Posterior cingulate gyrus (tissue), 11 donors: ENCODE measurements at regions not wholly inside any gene's neighbourhood (a gene's known extent, or its start where the extent isn't known, plus 50 kb on each side); places are given as distances from the start of the nearest gene placed in this dataset.

Experiments
- DNase-seq, 10 donors: peaks; one replicate each; pipeline versions ENCODE4 v3.0.0 to v3.0.0-alpha.2; 2020 to 2021; ENCODE audit warnings: mixed read lengths in 3 of 10
- intact Hi-C: fragments of 100-400 bp; cut with DNase I; formaldehyde crosslinking; loops from one replicate; pipeline ENCODE4 v1.15.1; 2023

DNA sequence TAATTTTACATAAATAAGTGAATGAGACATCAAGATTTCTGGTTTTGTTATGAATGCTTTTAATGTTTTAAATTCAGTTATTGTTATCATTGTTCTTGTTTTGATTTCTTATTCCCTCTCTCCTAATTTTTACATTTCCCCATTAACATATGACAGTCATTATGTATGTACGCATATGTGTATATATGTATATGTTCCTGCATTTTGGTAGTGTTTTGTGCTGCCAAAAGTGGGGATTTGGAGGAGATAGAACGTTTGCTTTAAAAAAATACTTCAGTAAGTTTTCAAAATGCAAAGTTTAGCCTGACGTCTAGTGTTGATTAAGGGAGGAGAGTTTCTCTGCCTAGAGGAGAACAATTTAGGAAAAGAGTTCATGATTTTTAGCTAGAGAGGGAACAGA is 385.2 kb downstream of the EPHA4 start:
- intact Hi-C loops: no loop called here

DNA sequence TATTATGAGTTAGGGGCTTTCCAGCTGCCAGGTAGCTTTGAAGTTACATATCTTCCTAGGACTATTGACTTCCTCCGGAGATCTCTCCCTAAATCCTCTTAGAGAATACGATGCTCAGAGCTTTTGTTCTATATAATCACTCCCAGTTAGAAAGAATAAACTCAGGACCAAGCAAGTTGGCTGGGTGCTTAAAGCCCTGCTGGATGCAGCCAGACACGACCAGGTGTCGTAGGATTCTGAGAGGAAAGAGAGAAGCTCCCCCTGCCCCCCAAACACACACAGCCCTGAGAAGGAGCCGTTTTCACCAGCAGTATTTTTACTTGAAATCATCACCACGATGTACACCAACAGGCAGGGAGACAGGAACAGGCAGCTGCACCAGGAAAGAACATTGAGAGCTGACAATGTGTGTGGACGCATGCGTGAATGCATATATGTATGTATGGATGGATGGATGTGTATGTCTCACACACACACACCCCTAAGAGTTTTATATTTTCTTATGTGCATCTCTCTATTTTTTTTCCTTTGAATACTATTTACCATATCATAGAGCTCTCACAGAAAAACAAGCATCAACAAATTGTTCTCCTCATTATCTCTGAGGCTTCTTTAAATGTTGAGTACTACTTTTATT is 382.6 kb downstream of the EPHA4 start:
- peak in 1 of 10 donors; percentile 61 for DNase-seq
- intact Hi-C loops: no loop called here

More for the DNA sequence above, 385.2 kb downstream of the EPHA4 start:
- no peak for DNase-seq

DNA sequence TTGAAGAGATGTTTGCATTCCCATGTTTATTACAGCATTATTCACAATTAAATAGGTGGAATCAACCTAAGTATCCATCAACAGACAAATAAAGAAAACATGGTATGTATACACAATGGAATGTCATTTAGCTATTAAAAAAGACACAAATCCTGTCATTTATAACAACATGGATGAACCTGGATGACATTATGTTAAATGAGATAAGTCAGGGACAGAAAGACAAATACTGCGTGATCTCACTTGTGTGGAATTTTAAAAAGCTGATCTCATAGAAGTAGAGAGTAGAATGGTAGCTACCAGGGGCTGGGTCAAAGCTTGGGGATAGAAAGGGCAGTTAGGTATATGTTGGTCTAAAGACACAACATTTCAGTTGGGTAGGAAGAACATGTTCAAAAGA is 376.3 kb downstream of the EPHA4 start:
- no peak for DNase-seq
- intact Hi-C loops: no loop called here

DNA sequence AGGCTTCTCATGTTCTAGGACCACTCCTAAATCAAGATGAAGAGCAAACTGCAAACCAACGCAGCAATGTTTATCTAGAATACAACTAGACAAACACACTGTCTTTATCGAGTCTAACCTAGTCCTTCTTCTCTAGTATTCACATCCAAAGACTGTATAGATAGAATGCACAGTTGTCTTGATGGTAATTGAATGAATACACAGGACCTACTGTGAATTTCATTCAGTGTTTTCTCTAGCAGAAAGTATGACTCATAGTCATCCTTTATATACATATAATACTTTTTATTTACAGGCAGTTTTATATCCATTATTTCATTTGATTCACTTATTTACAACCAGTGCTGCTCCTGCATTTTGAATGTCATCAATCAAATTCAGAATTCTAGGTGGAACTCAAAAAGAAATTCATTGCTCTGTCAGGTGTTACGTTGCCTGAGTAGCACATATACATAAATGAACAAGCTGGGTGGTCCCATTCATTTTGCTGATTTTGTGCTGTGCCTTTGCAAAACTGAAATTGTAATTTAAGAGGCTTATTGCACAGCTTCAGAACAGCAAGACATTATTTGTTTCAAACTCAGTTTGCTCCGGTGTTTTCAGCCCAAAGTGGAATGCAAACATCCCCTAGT is 374.8 kb downstream of the EPHA4 start:
- intact Hi-C loops: no loop called here
- DNase-seq: no peak

DNA sequence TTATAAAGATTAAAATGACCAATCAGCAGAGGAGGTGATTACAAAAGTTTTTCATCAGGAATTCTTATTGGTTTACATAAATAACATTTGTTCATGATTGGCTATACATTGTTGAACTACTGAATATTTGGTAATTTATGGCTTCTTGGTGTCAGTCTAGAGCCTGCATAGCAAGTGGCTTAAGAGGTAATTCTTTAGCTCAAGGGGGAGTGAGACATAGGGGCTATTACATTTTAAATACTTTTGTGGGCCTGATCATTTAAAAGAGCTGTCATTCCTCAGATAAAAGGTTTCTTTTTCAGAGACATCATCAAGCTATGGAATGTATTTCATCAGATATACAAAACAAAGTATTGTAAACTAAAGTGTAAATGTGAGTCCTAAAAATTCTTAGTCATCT is 373.8 kb downstream of the EPHA4 start:
- intact Hi-C loops: no loop called here
- DNase-seq: no peak

DNA sequence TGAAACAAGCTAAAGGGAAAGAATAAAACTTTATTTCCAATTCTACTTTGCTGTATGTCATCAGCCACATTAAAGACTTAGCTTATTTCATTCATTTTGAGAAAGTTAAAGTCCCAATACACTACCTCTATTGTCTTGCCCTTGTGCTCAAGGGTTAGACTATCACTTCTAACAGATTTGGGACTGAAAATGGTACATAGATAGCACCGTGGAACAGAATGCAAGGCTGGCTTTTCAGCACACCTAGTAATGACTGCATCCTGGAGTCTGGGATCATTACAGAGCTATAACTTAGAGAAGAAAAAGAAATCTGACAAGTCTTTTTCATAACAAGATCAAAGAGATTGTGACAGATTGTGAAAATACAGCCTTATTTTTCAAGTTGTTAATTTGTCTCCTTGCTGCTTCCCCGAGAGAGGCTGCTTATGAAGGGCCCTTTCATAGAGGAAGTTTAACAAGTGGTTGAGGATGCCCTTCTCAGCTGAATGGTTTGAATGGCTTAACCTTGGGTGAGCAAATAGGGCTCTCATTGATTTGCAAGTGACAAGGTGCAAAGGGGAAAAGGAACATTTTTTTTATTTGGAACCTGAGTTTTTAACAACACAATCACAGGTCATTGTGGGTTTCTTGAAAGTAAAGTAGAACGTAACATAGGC is 371.8 kb downstream of the EPHA4 start:
- DNase-seq: no peak
- intact Hi-C loops: no loop called here

DNA sequence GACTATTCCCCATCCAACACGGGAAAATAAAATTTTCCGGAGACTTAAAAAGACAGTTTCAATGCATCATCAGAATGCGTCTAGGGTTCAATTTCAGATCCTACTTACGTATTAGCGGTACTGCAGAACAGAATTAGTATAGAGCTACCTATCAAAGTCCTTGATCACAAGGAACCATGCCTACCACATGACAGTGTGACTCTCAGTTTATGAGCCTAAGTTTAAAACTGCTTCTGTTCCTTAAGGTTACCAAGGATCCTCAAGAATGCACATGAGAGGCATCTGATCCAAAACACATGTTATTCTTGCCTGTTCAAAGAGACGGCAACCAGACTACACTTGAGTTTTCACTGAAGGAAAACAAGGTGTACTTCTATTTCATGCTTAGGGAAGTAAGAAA is 369.7 kb downstream of the EPHA4 start:
- intact Hi-C loops: no loop called here
- no peak for DNase-seq

DNA sequence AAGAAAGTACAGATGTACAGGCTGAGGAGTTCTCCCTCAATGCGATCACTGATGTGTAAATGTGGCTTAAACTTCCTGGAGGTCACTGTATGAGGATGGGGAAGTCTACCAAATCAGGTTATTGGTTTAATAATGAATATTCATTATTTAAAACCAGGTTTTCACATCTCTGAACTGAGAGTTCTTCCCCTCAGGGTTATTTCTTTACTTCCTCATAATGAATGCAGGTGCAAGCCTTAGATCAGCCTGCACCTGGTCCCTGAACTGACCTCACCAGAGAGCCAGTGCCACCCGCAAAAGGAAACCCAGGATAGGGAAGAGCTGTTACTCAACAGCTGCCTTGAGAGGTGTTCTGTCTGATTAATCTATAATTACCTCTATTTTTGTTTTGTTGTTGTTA is 369.0 kb downstream of the EPHA4 start:
- no peak for DNase-seq
- intact Hi-C loops: no loop called here

DNA sequence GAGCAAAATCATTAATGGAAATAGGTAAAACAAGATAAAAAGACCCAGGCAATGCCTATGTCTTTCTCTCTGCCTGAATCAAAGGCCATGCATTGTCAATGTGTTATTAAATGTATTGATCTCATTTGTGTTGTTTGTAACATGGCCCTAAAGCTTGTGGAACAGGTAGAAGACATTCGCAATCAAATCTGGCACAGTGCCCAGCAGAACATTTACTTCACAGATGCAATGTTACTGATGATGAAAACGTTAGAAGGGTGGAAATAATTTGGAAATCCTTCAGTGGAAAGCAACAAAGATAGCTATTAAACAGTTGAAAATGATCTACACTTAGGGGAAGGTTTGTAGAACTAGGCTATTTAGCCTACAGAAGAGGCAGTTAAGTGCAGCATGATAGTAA is 368.2 kb downstream of the EPHA4 start:
- no peak for DNase-seq
- intact Hi-C loops: no loop called here

DNA sequence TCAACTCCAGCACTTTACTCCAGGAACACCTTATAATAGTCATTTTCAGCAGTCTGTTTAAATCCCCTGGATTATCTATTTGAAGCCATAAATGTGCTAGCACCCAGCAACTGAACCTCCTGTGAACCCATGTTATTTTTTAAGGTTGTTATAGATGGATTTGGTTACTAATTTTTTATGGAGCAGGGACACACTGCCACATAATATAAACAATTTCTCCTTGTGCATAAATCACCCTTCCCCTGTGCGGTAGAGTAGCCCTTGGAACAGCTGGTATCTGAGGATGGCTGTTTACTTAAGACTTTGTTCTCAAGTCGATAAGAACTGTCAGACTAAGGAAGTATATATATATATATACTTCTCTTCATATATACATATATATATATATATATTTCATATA is 367.4 kb downstream of the EPHA4 start:
- intact Hi-C loops: no loop called here
- DNase-seq: no peak

DNA sequence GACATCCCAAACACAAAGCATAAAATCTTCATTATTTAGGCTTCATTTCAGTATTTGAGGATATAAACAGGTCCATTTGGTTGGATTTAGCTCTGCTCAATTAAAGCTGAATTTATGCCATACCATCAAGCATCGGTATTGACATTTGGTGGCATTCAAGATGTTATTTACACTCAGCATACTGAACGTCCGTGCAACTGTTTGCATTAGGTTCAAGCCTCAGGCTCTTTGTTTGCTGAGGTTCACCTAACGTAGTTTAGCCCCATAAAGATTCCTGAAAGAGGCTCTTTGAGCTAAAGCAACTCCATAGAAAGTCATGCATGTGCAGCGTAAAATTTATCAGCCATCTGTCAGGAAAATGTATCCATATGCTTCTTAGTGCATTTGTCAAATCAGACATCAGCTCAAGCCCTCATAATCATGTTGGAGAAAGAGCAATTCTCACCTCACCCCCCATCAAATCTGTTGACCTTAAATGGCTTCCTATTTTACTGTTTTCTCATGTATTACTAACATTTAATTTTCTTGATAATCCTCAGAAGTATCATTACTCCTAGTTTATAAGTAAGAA is 366.9 kb downstream of the EPHA4 start:
- intact Hi-C loops: no loop called here
- no peak for DNase-seq

DNA sequence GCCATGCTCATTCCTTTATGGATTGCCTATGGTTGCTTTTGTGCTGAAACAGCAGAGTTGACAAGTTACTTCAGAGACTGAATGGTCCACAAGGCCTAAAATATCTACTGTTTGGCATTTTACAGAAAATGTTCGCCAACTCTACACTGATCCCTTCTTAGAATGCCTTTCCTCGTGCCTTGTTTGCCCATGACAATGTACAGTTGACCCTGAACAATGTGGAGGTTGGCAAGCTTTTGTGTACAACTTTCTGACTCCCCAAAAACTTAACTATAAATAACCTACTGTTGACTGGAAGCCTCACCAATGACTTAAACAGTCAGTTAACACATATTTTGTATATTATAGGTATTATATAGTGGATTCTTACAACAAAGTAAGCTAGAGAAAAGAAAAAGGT is 361.4 kb downstream of the EPHA4 start:
- intact Hi-C loops: no loop called here
- DNase-seq: no peak

DNA sequence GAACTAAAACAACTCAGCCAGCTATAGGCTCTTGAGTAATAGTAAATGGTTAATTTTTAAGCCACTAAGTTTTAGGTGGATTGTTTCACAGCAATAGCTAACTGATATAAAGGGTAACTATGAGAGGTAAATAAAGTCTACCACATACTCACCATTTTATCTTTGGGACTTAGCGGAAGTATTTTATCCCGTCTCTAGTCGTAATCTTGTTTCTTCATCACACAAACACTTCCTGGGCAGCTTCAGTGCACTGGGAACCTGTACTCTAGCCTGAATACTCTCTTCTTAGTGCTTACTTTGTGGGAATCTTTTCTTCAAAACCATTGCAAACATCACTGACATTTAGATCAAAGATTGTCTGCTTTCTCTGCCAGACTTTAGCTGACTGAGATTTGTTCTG is 360.5 kb downstream of the EPHA4 start:
- no peak for DNase-seq
- intact Hi-C loops: no loop called here

DNA sequence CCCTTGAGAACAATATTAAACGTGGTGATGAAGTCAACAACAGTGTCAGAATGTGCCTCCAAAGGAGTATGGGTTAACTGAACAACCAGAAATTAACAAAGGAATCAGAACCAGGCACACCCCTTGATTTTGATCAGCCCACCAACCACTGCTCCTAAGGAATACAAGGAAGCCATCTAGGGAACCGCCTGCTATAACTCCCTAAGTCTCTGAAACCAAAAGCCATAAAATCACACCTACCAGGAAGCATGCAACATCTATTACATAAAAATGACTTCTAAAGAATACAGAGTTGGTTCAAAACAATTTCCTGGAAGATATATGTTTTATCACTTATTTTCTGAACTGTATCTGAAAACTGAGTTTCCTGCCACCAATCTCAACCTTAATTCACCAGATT is 360.0 kb downstream of the EPHA4 start:
- intact Hi-C loops: no loop called here
- no peak for DNase-seq

DNA sequence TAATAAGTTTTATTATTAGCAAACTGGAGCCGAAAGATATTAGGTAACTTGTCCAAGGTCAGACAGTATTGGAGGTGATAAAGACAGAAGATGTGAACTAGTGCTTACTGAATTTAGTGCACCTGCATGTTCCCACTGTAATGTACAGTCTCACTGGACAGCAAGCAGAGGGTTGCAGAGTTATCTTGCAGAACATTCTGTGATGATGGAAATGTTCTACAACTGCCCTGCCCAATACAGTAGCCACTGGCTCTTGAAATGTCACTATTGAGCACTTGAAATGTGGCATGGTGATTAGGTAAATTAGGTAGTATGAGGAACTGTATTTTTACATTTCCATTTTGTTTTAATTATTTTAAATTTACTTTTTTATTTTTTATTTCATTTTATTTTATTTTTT is 356.6 kb downstream of the EPHA4 start:
- intact Hi-C loops: no loop called here
- DNase-seq: no peak

DNA sequence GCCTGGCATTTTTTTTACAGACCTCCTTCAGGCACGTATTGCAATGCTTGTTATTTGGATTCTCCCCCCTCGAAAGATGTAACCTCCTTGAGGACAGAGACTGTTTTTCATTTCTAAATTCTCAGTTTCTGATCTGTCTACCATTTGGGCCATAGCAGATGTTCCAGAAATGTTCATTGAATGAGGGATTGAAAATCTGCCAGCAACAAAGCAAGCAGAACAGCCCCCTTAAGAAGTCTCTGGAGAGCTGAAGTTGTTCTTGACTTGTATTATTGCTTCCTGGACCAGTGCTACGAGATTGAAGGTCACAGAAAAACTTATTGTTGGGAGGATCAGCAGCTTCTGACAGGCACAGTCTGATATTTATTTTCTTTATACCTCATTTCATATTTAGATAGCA is 355.5 kb downstream of the EPHA4 start:
- DNase-seq: no peak
- intact Hi-C loops: no loop called here

DNA sequence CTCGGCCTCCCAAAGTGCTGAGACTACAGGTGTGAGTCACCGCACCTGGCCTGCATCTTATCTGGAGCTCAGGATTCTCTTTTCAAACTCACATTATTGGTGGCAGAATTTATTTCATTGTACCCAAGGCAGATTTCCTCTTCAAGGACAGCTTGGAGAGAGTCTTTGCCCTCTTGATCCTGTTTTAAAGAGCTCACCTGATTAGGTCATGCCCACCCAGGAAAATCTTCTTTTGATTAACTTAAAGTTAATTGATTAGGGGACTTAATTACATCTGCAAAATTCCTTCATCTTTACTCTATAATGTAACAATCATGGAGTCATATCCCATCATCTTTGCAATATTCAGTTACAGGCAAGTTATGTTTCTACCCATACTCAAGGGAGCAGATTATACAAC is 346.4 kb downstream of the EPHA4 start:
- intact Hi-C loops: no loop called here
- DNase-seq: no peak

DNA sequence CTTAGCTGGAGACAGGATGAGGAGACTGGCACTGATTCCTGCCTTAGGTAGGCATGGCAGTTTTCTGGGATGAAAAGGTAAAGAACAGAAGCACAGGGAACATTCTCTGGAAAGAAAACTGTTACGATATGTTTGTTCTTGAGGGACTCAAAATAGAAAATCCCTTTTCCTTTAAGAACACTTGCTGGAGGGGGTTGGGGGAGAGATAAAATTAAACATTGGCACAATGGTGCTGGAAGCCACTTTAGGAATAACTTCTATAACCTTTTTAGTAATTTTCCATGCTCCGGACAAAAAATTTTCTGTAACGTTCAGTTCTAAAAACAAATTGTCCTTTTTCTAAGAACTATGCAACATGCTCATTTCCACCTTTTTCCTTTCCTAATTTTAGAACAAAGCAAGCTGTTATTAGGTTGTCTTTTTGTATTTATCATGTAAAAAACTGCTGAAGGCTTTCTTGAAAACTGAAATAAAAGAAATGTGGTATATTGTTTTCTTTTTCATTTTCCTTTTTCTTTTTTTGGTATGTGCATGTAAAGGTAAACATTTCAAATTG is 343.8 kb downstream of the EPHA4 start:
- DNase-seq: no peak

DNA sequence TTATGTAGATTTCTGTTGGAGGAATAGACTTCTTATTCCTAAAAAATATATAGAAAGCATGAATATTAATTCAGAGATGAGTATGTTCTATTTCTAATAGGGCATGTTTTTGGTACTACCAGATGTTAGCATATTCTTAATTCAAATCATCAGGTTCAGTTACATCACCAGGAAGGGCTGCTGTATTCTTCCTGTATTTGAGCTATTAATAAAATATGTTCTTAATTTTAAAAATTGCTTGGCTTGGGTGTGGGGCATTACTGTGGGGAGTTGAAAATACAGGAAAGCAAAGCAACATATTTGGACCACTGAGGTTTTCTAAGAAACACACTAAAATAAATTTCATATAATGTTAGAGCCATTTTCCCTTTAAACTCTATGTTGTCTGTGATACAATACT is 343.0 kb downstream of the EPHA4 start:
- DNase-seq: no peak
- intact Hi-C loops: no loop called here

More for the DNA sequence above, 343.8 kb downstream of the EPHA4 start:
- intact Hi-C loops: no loop called here

DNA sequence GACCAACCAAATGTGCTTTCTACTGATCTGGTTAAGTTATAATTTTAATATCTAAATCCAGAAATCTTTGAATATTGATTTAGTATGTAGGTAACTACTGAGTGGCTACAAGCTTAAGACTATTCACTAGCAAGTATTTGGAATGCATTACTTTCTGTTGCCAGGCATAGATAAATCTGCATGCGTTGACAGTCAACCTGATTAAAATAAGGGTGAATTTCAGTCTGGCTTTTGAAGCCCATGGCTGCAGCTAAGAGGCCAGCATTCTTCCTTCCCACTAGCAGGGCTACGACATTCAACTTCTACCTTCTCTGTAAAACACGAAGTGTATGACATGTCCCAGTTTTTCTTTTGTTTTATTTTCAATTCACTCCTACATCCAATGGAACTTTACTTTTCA is 340.6 kb downstream of the EPHA4 start:
- no peak for DNase-seq
- intact Hi-C loops: no loop called here

DNA sequence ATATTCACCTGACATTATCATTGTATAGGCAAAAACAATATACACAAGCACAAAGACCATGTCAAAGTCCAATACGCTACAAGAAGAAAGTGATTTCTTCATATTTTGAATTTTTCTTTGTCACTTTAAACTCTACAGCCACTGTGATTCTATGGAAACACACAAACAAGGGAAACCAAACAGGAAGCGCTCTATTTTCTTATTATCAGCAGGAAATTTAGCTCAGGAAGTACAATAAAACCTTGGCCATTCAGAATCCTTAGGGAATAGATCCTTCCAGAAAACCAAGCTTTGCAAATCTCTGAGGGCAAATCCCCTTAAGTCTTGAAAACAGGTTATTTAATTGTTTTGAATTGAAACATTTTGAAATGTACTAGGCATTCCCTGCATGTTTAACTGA is 336.2 kb downstream of the EPHA4 start:
- intact Hi-C loops: no loop called here

DNA sequence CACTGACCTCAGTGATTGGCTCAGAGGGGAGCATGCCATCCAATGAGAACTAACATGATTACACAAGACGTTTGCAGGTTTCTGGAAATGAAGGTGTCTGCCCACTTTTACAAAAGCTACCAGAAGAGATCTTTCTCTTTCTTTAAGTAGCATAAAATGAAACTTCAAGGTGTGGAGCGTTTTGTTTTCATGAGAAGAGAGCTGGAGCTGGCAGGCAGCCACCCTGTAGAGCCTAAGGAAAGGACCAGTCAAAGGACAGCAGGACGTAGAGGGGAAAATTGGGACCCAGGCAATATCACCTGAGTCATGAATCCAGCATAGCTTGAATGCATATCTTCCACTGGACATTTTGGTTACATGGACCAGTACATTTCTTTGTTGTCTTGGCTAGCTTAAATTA is 331.0 kb downstream of the EPHA4 start:
- intact Hi-C loops: no loop called here
- DNase-seq: no peak

More for the DNA sequence above, 336.2 kb downstream of the EPHA4 start:
- no peak for DNase-seq
